SIG-M5 treated with dmso at 0.1 percent for 504 hours (cell line): ENCODE measurements at regions not wholly inside any gene's neighbourhood (a gene's known extent, or its start where the extent isn't known, plus 50 kb on each side); places are given as distances from the start of the nearest gene placed in this dataset.
A peak's percentile ranks its signal among the peaks of the same experiment; 100 is the strongest.
"Not testable (repeated sequence)": the region's sequence is repeated elsewhere in the genome, so short reads cannot be mapped to it uniquely, and the experiment has no call there.

Experiments used
- DNase-seq: peaks from one replicate; lab custom pipeline; 2025; ENCODE audit not compliant: unreplicated experiment; lab: John Stamatoyannopoulos, UW

GRCh38 chr5:114830114-114830513, 339.6 kb downstream of the TRIM36 start:
- DNase-seq: no peak

GRCh38 chr5:114822863-114823262, 346.8 kb downstream of the TRIM36 start:
- no peak for DNase-seq

GRCh38 chr5:114822436-114822835, 347.3 kb downstream of the TRIM36 start:
- no peak for DNase-seq

GRCh38 chr5:114790403-114790792, 379.3 kb downstream of the TRIM36 start:
- DNase-seq: no peak

GRCh38 chr5:114789773-114790402, 379.8 kb downstream of the TRIM36 start:
- peak; percentile 62 for DNase-seq

GRCh38 chr5:114782869-114783268, 386.8 kb downstream of the TRIM36 start:
- DNase-seq: no peak

- no peak for DNase-seq
Observed at GRCh38 chr5:114782177-114782576, 387.5 kb downstream of the TRIM36 start.

- DNase-seq: no peak
Observed at GRCh38 chr5:114780290-114780689, 389.4 kb downstream of the TRIM36 start.

GRCh38 chr5:114744406-114744805, 382.5 kb downstream of the KCNN2 start:
- DNase-seq: no peak

- no peak for DNase-seq
Observed at GRCh38 chr5:114734238-114734637, 372.4 kb downstream of the KCNN2 start.

GRCh38 chr5:114729986-114730385, 368.1 kb downstream of the KCNN2 start:
- DNase-seq: no peak

- DNase-seq: no peak
Observed at GRCh38 chr5:114727358-114727757, 365.5 kb downstream of the KCNN2 start.

GRCh38 chr5:114726131-114726530, 364.3 kb downstream of the KCNN2 start:
- no peak for DNase-seq

GRCh38 chr5:114719268-114719667, 357.4 kb downstream of the KCNN2 start:
- DNase-seq: no peak

GRCh38 chr5:114716955-114717354, 355.1 kb downstream of the KCNN2 start:
- DNase-seq: no peak

- DNase-seq: not testable (repeated sequence)
Observed at GRCh38 chr5:114704225-114704893, 342.5 kb downstream of the KCNN2 start.

- DNase-seq: no peak
Observed at GRCh38 chr5:114702731-114703130, 340.9 kb downstream of the KCNN2 start.

GRCh38 chr5:114702136-114702535, 340.3 kb downstream of the KCNN2 start:
- no peak for DNase-seq

- no peak for DNase-seq
Observed at GRCh38 chr5:114700823-114701222, 339.0 kb downstream of the KCNN2 start.

GRCh38 chr5:114695292-114695904, 333.5 kb downstream of the KCNN2 start:
- DNase-seq: no peak

GRCh38 chr5:114686356-114686755, 324.5 kb downstream of the KCNN2 start:
- no peak for DNase-seq

GRCh38 chr5:114678778-114679177, 316.9 kb downstream of the KCNN2 start:
- DNase-seq: no peak
